ENCODE measurements at regions not wholly inside any gene's neighbourhood (a gene's known extent, or its start where the extent isn't known, plus 50 kb on each side); places are given as distances from the start of the nearest gene placed in this dataset.

- FAIRE-seq (no peak), DNase-seq (ENCODE audit: insufficient read length) (no peak)
- no peak for TF ChIP-seq TAF1 (IDR thresholded peaks at IDR 0.05; ENCODE audit: borderline replicate concordance, low read depth, low read length)
- no peak for TF ChIP-seq POLR2AphosphoS5 (IDR thresholded peaks at IDR 0.05; ENCODE audit: low read depth, low read length)
- TF ChIP-seq POLR2A (IDR thresholded peaks at IDR 0.05; ENCODE audit: low read depth, low read length), result no peak
Measured at GRCh38 chr18:27423581-27423980, 238.5 kb upstream of the CHST9 start.

DNA sequence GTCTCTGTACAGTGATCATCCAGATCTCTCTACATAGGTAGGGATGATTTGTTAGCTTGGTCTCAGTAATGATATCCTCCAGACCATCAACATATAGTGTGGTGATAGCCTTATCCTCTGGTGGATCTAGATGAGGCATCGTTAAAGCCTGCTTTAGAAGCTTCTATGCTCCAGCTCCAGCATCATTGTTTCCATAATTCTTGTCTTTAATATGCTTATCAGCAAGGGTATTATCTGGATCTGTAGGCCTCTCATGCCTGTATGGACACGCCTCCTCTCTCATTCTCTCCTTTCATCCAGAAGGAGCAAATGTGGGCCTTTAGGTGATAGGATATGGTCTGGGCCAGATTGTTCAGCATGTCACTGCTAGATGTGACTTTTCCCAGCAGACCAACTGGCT, 234.5 kb upstream of the CHST9 start:
- FAIRE-seq, result no peak

GRCh38 chr18:27415495-27415894, 230.4 kb upstream of the CHST9 start:
- DNase-seq (ENCODE audit: insufficient read length) (no peak), FAIRE-seq (no peak)
- TF ChIP-seq POLR2AphosphoS5 (IDR thresholded peaks at IDR 0.05; ENCODE audit: low read depth, low read length), result no peak
- no peak for TF ChIP-seq POLR2A (IDR thresholded peaks at IDR 0.05; ENCODE audit: low read depth, low read length)
- no peak for TF ChIP-seq TAF1 (IDR thresholded peaks at IDR 0.05; ENCODE audit: borderline replicate concordance, low read depth, low read length)

More for the DNA sequence above, 234.5 kb upstream of the CHST9 start:
- DNase-seq (ENCODE audit: insufficient read length), result no peak
- TF ChIP-seq POLR2A (IDR thresholded peaks at IDR 0.05; ENCODE audit: low read depth, low read length), result no peak
- no peak for TF ChIP-seq POLR2AphosphoS5 (IDR thresholded peaks at IDR 0.05; ENCODE audit: low read depth, low read length)

- TF ChIP-seq TAF1 (IDR thresholded peaks at IDR 0.05; ENCODE audit: borderline replicate concordance, low read depth, low read length), result no peak
- FAIRE-seq, result no peak
- no peak for DNase-seq (ENCODE audit: insufficient read length)
Measured at GRCh38 chr18:27414682-27415081, 229.6 kb upstream of the CHST9 start.

DNA sequence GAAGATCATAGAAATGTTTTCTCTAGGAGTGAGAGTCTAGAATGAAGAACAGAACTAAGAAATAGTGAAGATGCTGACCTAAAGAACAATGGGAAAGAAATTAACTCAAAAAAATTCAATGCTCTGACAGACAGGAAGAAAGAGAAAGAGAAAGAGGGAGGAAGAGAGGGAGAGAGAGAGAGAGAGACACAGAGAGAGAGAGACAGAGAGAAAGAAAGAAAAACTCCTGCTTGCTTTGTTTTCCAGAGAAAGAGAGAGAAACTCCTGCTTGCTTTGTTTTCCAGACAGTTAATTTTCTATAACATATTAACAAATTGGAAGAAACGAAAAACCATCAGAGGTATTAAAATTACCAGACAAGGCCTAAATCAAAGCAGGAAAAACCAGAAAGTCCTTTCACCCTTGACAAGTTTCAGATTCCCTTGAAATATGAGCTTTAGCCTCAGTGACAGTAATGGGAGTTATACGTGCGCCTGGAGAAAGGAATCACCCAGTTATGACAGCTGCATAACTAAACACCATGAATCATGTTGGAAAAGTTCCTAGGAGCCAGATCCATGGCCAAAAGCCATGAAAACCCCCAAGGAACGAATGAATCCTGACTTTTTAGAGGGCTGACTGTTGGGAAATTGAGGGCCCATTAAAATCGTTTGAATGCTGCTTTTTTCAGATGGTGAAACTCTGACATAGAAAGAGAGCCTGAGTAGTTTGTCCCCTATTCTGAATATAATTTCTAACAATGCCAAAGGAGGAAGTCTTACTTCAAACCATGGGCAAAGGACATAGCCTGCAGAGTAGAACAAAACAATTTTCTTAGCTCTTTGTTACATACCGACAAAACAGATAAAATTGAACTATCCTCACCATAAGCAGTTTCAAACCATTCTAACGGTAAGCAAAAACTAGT, 228.6 kb upstream of the CHST9 start:
- FAIRE-seq (no peak), DNase-seq (ENCODE audit: insufficient read length) (no peak)
- TF ChIP-seq POLR2A (IDR thresholded peaks at IDR 0.05; ENCODE audit: low read depth, low read length) (no peak), TAF1 (IDR thresholded peaks at IDR 0.05; ENCODE audit: borderline replicate concordance, low read depth, low read length) (no peak), POLR2AphosphoS5 (IDR thresholded peaks at IDR 0.05; ENCODE audit: low read depth, low read length) (no peak)

DNA sequence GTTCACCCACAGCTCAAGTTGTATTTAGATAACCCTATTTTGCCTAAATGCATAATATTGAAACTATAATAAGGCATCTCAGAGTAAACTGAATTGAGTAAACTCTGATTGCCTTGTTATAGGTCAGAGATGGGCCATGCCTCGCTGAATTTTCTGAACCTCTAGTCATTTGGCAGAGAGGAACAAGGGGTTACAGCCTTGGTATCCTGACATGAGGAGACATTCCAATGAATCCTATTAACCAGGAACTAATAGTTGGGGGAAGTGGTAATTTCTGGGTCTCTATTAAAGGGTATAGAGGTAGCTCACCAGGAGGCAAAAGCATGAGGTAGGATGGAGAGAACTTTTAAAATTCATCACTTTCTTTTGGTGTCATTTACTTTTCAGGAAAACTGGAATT, 227.4 kb upstream of the CHST9 start:
- FAIRE-seq (no peak), DNase-seq (ENCODE audit: insufficient read length) (no peak)
- TF ChIP-seq POLR2A (IDR thresholded peaks at IDR 0.05; ENCODE audit: low read depth, low read length) (no peak), TAF1 (IDR thresholded peaks at IDR 0.05; ENCODE audit: borderline replicate concordance, low read depth, low read length) (no peak), POLR2AphosphoS5 (IDR thresholded peaks at IDR 0.05; ENCODE audit: low read depth, low read length) (no peak)

DNA sequence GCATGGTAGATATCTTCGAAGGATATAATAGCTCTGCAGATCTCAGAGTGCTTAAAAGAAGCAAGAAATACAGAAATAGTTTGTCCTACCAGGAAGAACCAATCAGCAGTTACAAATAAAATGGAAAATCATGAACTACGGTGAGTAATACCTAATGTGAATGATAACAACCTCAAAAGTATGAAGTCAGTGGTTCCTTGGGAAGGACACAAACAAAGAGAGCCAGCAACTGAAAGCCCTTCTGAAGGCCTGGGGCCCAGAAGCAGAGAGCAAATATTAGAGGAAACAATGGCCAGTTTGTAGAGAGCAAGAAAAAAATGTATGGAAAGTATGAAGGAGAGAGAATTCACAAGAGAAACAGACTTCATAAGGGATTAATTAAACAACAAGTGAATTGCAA, 226.8 kb upstream of the CHST9 start:
- FAIRE-seq (no peak), DNase-seq (ENCODE audit: insufficient read length) (no peak)
- TF ChIP-seq POLR2A (IDR thresholded peaks at IDR 0.05; ENCODE audit: low read depth, low read length) (no peak), TAF1 (IDR thresholded peaks at IDR 0.05; ENCODE audit: borderline replicate concordance, low read depth, low read length) (no peak), POLR2AphosphoS5 (IDR thresholded peaks at IDR 0.05; ENCODE audit: low read depth, low read length) (no peak)

DNA sequence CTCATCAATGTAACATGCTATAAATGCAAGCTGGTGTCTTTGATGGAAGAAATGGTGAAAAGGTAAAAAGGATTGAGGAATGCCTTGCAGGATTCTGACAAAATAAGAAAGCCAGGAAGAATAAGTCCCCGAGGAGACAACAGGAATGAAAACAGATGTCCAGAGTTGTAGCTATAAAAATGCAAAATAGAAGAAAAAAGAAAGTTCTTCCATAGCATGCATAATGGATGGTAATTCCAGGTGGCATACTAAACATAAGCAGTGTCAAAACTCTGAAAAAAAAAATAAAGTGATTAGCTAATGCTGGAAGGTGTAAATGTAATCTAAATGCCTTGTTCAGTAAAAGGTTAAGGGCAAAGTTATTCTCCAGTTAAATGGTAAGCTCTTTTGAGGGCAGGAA, 225.9 kb upstream of the CHST9 start:
- DNase-seq (ENCODE audit: insufficient read length), result no peak

DNA sequence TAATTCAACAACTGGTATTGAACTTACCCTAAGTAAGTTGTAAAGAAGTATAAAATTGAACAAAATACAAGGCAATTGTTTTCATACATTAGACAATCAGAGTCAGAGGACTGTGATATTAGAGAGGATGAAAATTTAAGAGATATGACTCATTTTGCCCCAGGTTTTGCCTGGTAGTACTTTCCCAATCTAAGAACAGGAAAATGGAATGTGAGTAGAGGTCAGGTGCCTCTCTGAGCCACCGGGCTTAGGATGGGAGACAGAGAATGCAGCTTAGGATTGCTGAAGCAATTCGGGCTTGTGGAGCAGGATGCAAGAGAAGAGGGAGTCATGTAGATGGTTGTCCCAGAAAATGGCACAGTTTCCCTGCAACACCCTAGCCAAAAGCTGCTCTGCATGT, 219.7 kb upstream of the CHST9 start:
- FAIRE-seq, result no peak
- DNase-seq (ENCODE audit: insufficient read length), result no peak
- TF ChIP-seq POLR2AphosphoS5 (IDR thresholded peaks at IDR 0.05; ENCODE audit: low read depth, low read length), result no peak
- TF ChIP-seq TAF1 (IDR thresholded peaks at IDR 0.05; ENCODE audit: borderline replicate concordance, low read depth, low read length), result no peak
- TF ChIP-seq POLR2A (IDR thresholded peaks at IDR 0.05; ENCODE audit: low read depth, low read length), result no peak

More for the DNA sequence above, 225.9 kb upstream of the CHST9 start:
- TF ChIP-seq TAF1 (IDR thresholded peaks at IDR 0.05; ENCODE audit: borderline replicate concordance, low read depth, low read length), result no peak
- no peak for TF ChIP-seq POLR2A (IDR thresholded peaks at IDR 0.05; ENCODE audit: low read depth, low read length)
- no peak for TF ChIP-seq POLR2AphosphoS5 (IDR thresholded peaks at IDR 0.05; ENCODE audit: low read depth, low read length)
- no peak for FAIRE-seq

- FAIRE-seq, result no peak
Measured at GRCh38 chr18:27400001-27400400, 214.9 kb upstream of the CHST9 start.

DNA sequence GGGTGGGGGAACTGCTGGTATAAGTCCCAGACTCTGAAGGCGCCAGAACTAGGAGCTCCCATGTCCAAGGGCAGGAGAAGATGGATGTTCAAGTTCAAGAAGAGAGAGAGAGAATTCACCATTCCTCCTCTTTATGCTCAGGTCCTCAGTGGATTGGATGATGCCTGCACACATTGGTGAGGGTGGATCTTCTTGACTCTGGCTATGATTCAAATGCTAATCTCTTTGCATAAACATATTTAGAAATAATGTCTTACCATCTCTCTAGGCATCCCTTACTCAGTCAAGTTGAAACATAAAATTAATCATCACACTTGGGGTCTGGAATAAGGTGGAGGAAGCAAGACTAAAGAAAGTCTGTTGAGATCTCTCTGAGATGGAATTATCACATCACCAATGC, 210.6 kb upstream of the CHST9 start:
- TF ChIP-seq POLR2AphosphoS5 (IDR thresholded peaks at IDR 0.05; ENCODE audit: low read depth, low read length), result no peak
- FAIRE-seq (no peak), DNase-seq (ENCODE audit: insufficient read length) (no peak)

More at GRCh38 chr18:27400001-27400400, 214.9 kb upstream of the CHST9 start:
- TF ChIP-seq POLR2A (IDR thresholded peaks at IDR 0.05; ENCODE audit: low read depth, low read length) (no peak), POLR2AphosphoS5 (IDR thresholded peaks at IDR 0.05; ENCODE audit: low read depth, low read length) (no peak), TAF1 (IDR thresholded peaks at IDR 0.05; ENCODE audit: borderline replicate concordance, low read depth, low read length) (no peak)
- no peak for DNase-seq (ENCODE audit: insufficient read length)

GRCh38 chr18:27394687-27395086, 209.6 kb upstream of the CHST9 start:
- FAIRE-seq (no peak), DNase-seq (ENCODE audit: insufficient read length) (no peak)
- TF ChIP-seq TAF1 (IDR thresholded peaks at IDR 0.05; ENCODE audit: borderline replicate concordance, low read depth, low read length), result no peak
- no peak for TF ChIP-seq POLR2A (IDR thresholded peaks at IDR 0.05; ENCODE audit: low read depth, low read length)
- no peak for TF ChIP-seq POLR2AphosphoS5 (IDR thresholded peaks at IDR 0.05; ENCODE audit: low read depth, low read length)

Measured in GM12892 (cell line).